MV-4-11 (cell line): ENCODE measurements at regions not wholly inside any gene's neighbourhood (a gene's known extent, or its start where the extent isn't known, plus 50 kb on each side); places are given as distances from the start of the nearest gene placed in this dataset.
"Not testable (repeated sequence)": the region's sequence is repeated elsewhere in the genome, so short reads cannot be mapped to it uniquely, and the experiment has no call there.

Source experiments
- DNase-seq: peaks from one replicate; lab custom pipeline; 2025; lab: John Stamatoyannopoulos, UW

DNA sequence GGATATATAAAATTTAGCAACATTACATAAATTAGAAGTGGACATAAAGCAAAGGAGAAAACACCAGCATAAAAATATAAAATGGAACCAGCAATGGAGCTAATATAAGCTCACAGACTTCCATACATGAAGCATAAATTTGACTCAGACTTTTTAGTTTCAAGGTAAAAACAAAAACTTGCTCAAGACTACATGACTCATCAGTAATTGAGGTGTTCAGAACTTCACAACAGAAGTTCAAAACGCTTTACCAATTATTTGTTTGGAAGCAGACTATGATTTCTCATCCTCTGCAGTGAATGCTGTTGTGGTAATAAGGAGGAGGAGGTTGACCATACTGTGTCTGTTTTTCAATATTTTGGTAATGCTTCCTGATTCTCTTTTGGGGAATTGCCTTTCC lies 192.0 kb upstream of the MEIS1 start:
- DNase-seq = not testable (repeated sequence)

DNA sequence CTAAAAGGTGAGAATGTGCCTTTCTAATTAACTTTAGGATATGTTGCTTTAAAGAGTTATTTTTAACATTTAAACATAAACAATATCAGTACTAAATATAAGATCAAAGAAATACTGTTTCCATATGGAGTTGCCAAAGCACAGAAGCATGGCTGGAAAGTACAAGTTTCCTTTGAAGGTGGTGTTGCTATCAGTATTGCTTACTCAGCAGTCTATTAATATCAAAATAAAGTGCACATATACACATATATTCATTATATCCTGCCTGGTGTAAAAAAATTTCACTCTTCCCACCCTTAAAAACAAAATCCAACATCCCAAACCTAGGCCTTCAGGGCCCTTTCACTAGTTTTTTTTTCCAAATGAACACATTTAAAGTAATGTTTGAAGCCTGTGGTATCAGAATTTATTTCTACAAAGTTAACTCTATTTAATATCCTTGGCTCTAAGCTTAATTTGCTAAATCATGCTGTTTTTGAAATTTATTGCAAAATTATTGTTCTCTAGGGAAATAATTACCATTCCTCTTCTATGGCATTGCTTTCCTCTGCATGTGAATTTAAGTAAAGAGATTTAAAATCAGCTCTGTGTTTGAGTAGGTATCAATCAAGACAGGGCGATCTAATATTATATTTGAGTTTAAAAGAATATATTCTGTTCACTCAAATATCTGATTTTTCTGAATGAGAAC lies 192.7 kb upstream of the MEIS1 start:
- no peak for DNase-seq

DNA sequence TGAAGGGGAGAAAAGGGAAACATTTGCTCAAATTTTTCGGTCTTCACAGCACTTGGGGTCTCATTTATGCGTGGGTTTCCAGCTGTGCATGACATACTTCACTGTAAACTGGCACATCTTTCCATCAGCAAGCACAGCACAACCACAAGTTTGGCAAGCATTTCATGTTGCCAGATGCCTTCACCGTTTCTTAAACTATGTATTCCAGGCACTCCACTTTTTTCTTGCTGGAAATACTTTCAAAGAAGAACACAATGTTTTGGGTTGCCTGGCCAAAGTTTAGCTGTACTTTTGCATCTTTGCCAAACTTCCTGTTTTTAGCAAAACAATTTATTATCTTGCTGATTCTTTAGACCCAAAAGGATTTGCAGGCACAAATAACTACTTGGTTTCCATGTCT lies 194.6 kb upstream of the MEIS1 start:
- no peak for DNase-seq

DNA sequence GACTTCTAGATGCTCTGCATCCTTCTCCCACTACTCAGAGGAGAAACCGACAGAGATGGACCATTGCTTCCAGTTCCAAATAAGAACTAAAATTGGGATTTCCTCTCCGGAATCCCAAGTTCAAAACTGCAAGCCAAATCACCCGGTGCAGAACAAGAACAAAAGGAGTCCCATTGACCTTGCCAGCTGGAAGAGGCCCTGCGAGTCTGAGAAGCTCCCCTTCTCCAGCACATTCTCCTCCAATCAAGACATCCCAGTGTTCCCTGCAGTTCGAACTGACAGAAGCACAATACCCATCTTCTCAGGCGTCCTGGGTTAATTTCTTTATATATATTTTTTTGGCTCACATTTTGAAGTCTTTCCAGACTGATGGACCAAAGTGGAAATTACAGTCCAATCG lies 195.3 kb upstream of the MEIS1 start:
- no peak for DNase-seq

DNA sequence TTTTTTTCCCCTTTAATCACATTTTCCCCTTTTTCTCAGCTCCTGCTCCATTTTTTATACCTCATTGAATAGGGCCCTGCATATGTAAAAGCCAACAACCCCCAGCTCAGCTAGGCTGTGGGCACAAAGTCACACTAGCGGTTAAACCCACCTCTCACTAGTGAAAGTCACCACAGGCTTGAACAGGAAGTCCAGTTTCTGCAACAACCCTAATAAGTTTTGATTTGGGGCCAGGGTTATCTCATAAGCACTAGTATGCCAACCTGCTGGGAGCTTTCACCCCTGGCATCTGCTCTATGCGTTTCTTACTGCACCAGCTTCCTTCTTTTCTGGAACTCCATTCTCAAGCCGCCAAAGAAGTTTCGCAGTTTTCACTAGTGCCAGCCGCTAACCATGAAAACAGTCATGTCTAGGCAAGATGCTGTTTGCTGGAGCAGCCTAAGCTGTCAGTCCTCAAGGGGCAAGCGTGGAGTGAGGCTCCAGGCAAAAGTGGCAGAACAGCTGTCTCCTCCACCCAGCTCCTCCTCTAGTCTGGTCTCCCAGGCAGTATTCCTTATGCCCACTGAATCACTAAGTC lies 197.0 kb upstream of the MEIS1 start:
- DNase-seq = no peak

DNA sequence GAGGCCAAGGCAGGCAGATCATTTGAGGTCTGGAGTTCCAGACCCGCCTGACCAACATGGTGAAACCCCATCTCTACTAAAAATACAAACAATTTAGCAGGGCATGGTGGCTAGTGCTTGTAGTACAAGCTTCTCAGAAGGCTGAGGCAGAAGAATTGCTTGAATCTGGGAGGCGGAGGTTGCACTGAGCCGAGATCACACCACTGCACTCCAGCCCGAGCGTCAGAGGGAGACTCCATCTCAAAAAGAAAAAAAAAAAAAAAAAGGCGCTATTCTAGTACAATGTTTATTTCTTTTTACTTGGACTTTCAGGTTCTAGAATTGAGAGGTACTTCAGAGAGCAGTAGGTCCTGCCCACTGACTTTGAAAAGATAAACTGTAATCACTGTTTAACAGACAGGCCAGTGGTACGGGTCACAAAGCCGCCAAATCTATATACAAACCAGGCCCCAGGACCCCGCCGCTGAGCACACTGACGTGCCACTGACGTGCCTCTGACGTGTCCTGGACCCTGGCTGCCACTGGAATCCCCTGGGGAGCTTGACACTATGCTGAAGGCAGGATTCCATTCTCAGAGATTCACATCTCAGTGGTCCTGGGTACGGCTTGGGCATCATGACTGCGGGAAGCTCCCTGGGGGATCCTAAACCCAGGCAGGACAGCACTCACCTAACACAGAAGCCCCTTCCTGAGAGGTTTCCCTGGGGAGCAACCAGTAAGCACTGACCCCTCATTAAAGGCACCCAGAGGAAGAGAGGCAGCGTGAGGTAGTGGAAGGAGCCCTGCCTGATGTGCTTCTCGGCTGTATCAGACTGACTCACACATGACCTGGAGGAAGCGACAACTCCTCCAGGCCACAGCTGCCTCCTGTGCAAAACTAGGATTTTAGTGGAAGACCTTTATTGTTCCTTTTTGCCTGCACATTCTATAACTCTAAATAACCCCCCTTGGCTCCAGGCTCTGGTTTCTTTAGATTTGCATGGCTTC lies 197.8 kb upstream of the MEIS1 start:
- no peak for DNase-seq

DNA sequence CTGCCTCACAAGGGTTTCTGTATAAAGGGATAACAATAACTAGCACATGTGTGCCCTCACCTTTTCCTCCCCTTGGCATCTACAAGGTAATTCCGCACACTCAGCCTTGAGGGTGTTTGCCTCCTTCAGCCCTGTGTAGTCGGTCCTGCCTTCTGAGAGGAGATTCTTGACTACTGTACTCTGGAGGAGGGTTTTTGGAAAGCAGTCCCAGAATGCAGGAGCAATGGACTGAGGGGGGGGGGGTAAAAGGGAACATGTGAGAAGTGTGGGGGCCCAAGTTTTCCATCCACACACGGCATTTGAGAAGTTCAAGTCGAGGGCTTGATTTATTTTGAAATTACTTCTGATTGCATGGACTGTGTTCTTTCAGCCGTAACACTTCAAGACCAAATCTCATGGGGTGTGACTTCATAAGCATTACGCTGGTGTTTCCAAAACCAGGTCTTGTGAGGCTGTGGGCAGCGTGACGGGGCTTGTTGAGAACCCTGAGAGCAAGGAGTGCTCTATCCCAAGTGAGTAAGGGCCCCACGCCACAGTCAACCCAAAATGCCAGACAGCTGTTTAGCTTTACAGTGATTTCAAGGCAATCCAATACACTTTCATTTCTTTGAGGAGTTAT lies 198.7 kb upstream of the MEIS1 start:
- no peak for DNase-seq

DNA sequence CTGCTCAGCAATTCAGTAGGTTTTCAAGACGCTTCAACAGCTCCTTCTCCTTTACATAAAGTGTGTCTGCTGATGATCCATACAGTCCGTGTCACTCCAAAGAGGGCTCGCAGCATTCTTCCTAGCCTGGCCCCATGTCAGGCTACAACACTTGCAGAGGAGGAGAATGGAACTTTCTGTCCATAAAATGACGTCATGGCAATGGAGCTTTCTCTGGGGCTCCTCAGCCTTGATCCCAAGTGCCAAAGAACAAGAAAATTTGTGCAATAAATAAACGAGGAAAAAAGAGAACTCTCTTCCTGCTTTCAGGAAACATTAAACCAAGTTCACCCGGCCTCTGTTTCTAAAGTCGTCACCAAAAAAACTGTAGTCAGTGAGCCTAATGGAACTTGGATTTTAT lies 199.5 kb upstream of the MEIS1 start:
- no peak for DNase-seq

DNA sequence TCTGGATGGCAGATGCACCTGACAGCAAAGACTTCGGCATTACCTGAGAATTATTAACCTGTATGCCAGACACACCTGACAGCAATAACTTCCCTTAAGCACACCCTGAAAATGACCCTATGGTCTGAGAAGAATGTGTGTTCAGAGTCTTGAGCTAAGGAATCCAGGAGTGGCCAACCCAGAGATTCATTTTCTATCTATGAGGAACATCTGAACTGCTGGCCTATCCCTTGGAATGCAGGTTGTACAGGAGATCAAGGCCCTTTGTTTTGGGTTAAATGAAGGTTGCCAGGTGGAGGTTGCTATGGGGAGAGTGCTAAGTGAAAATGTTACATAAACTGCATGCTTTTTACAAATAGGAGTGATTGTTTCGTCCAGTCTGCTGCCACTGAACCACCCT lies 200.9 kb upstream of the MEIS1 start:
- no peak for DNase-seq

DNA sequence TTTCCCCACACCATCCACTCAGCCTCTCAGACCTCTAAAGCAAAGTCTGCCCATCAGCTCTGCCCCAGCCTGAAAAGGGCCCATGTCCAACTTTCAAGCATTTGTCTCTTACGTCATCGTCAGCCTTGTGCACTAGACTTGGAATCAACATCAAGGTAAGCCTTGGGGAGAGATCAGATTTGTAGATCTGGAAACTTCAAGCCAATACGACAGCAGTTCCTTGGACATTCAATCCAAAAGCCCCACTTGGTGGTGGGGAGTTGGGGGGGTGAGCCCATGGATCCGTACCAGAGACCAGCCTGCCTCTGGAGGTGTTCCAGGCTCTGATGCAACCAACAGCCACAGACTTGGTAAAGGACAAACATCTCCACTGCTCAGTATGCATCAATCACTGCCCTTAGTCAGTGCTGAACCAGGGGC lies 206.8 kb upstream of the MEIS1 start:
- DNase-seq = no peak

DNA sequence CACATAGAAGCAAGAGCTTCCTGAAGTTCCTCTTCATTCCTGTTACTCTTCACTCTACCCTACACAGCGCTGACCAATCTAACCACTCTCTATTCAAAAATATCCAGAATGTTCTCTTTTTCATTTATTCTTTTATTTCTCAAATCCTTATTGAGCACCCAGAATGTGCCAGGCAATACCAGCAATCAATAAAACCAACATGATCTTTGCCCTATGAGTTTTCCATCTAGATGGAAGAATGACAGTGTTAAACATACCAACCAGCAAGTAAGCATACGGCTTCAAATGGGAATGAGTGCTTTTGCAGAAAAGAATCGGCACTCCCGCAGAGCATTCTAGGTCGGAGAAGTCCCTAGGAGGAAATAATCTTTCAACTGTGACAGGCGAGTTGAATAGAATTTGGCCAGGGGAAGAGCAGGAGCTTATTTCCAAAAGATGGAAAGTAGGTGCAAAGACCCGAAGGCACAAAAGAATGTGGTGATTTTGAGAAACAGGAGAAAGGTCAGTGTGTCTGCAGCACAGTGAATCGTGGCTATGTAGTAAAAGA lies 217.8 kb upstream of the MEIS1 start:
- DNase-seq = no peak

DNA sequence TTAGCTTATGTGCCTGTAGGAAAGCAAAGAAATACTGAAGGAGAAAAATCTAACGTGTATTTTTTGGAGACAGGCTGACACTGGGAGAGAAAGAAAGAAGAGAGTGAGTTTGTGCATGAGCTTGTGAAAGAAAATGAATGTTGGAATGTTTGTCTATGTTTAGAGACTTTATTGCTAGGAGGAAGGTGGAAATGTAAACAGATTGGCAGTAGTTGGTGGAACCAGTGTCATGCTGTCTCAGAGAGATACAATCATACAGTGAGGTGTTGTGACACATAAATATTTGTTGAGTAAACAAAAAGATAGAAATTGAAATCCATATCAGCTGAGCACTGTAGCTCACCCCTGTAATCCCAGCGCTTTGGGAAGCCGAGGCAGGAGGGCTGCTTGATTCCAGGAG lies 222.2 kb upstream of the MEIS1 start:
- no peak for DNase-seq

DNA sequence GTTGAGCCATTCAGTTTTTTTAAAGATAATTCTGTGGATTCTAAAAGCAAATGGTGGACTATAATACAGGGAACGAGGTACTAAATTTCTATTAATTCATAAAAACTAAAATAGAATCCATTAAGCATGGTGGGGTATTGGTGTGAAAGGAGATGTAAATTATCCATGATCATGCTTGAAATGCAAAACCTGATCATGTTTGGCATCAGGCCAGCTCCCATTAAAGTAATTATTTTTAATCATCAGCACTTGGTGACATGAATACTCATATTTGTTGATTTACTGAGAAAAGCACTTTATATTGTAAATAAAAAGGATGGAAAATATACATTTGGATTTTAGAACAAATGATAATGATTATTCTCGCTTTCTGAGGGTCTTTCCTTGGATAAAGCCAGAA lies 232.3 kb upstream of the MEIS1 start:
- no peak for DNase-seq

DNA sequence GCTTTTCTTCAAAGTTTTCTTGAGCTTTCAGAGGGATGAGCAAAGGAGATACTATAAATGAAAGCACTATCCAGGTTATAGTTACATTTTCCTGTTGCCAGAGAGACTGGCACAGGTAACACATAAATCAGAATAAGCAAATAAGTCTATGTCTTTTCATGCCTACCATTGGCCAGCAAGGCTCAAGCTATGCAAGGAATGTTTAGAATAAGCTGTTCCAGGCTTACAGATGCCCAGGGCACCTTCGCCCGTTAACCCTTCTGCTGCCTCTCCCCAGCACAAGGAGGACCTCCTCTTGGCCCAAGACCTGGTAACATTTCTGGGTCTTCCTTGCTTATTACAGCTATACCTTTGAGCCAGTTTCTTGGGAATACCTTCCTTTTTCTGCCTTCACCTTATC lies 233.7 kb upstream of the MEIS1 start:
- no peak for DNase-seq

DNA sequence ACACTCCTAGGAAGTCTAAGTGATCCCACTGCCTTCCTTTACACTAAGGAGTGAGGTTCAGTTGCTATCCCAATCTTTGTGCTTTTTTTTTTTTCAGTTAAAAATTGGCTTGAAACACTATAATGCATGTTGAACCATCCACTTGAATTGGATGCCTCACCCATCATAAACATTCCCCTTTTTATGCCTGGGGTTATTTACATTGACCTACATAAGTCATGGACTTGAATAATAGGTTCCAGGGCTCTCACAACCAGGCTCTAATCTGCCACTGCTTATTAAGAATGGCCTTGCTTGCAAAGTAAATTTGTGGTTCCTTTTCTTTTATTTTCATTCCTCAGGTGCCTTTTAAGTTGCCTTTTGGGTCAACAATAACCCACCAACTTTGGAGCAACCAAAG lies 236.1 kb upstream of the MEIS1 start:
- DNase-seq = no peak

DNA sequence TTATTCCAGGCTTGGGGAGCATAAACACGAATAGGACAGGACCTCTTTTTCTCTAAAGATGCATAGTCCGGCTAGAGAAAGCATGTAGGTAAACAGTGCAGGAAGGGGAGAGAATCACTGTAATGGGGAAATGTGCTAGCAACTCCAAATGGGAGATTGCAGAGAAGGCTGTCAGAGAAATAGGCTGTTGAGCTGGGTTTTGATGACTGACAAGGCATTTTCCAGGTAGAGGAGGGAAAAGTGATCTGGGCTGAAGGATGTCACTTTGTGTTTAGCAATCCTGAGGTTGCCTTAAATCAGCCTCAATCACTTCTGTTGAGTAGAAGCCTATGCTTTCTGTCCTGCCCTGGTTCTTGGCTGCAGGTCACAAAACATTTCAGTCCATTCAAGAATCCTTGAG lies 242.0 kb upstream of the MEIS1 start:
- no peak for DNase-seq

DNA sequence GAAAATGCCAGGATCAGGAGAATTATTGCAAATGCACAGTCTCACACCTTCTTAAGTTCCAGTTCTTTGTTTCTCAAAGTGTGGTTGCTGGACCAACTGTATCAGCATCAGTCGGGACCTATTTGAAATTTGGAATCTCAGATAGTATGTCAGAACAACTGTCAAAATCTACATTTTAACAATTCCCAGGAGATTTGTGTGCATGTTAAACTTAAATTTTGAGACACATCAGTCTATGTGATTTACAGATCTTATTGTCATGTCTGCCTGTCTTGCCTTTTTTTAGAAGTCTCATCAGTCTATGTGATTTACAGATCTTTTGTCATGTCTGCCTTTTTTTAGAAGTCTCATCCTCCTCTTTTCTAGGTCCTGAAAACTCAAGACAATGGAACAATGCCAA lies 243.6 kb upstream of the MEIS1 start:
- no peak for DNase-seq

DNA sequence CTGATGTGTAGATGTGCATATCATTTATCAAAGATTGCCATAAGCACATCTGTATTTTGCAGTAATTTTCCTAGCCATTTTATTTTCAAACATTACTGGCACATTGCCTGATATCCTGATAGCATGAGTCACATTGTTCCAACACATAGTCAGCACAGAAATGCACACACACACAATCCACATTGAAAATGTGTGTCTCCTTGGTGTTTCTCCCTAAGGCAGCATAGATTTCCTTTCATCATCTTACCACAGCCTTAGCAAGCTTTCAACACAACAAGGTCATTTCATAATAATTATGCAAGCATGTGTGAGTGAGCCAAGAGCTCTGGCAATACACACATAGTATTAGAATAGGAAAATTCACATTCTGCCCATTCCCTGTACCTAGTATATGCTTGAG lies 245.4 kb upstream of the MEIS1 start:
- peak; percentile 46 for DNase-seq

DNA sequence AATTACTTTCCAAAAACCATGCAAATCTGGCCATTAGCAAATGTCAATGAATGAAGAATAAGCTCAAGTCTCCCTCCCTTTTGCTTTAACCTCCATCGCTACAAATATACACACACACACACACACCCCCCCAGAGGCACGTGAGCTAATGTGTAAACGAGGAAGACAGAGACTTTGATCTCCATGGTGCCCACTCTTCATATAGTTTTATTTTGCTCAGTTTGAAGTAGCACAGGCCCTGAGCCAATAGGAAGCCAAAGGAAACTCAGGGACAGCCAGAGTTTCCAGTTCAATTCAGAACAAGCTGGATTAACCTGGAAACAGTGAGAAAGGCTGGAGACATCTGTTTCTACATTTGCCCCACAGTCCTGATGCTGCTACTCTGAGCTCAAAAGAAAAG lies 248.4 kb upstream of the MEIS1 start:
- no peak for DNase-seq

DNA sequence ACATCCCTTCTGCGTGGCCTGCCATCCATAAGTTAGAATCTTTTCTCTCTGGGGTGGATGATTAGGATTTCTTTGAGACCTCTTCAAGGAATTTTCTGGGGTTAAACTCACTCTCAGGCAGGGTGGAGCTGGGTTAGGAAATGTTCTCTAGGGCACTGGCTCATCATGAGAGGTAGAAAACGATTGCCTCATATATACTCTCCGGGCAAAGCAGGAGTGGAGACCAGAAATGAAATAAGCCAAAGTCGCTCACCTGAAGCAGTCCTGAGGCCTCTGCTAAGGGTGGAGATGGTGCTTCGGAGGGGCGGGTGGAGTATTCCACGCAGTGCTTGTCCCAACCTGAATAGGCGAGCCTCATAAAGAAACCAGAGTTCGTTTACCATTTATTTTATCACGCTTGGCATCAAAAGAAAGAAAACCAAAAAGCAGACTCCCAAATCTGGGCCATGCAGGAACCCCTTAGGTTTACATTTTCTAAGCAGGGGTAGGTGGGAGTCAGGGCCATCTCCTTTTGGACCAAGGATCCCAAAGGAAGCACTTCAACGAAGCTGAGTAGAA lies 249.3 kb upstream of the MEIS1 start:
- DNase-seq = no peak

DNA sequence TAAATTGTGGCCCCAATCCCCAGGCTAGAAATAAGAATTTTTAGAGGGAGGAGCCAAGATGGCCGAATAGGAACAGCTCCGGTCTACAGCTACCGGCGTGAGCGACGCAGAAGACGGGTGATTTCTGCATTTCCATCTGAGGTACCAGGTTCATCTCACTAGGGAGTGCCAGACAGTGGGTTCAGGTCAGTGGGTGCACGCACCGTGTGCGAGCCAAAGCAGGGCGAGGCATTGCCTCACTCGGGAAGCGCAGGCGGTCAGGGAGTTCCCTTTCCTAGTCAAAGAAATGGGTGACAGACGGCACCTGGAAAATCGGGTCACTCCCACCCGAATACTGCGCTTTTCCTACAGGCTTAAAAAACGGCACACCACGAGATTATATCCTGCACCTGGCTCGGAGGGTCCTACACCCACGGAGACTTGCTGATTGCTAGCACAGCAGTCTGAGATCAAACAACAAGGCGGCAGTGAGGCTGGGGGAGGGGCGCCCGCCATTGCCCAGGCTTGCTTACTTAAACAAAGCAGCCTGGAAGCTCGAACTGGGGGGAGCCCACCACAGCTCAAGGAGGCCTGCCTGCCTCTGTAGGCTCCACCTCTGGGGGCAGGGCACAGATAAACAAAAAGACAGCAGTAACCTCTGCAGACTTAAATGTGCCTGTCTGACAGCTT lies 257.7 kb upstream of the MEIS1 start:
- DNase-seq = not testable (repeated sequence)
